DOHH2 (cell line): ENCODE measurements at regions not wholly inside any gene's neighbourhood (a gene's known extent, or its start where the extent isn't known, plus 50 kb on each side); places are given as distances from the start of the nearest gene placed in this dataset.

ENCODE experiments used
- H3F3A ChIP-seq: fragments of 200-600 bp; sonication (generic), shearing (Covaris generic); 2 replicates; pipeline ENCODE4 v1.6.0; 2016; ENCODE audit warnings: antibody characterized with exemption, mild to moderate bottlenecking; ENCODE audit not compliant: control insufficient read depth, insufficient read depth
- H3K27ac ChIP-seq: fragments of 200-600 bp; sonication (generic); 2 replicates; pipeline ENCODE4 v1.5.1; 2014; ENCODE audit warnings: low read depth, mild to moderate bottlenecking, low read length, moderate library complexity
- H3K27me3 ChIP-seq: fragments of 200-600 bp; sonication (generic); 2 replicates; pipeline ENCODE4 v1.6.1; 2014; ENCODE audit warnings: mild to moderate bottlenecking, low read length, mixed read lengths; ENCODE audit not compliant: control insufficient read depth
- H3K36me3 ChIP-seq: fragments of 200-600 bp; sonication (generic); 2 replicates; pipeline ENCODE4 v1.6.1; 2014; ENCODE audit warnings: mild to moderate bottlenecking, low read length, moderate library complexity, mixed read lengths; ENCODE audit not compliant: control insufficient read depth
- H3K4me1 ChIP-seq: fragments of 200-600 bp; sonication (generic); 2 replicates; pipeline ENCODE4 v1.6.1; 2014; ENCODE audit warnings: mild to moderate bottlenecking, low read length, mixed read lengths; ENCODE audit not compliant: control insufficient read depth
- H3K4me2 ChIP-seq: fragments of 200-600 bp; sonication (generic); 2 replicates; pipeline ENCODE4 v1.6.0; 2014; ENCODE audit warnings: mild to moderate bottlenecking, low read length, moderate library complexity
- H3K4me3 ChIP-seq: fragments of 200-600 bp; sonication (generic); 2 replicates; pipeline ENCODE4 v1.5.1; 2014; ENCODE audit warnings: mild to moderate bottlenecking, low read length, mixed read lengths
- H3K79me2 ChIP-seq: fragments of 200-600 bp; sonication (generic); 2 replicates; pipeline ENCODE4 v1.6.1; 2014; ENCODE audit warnings: mild to moderate bottlenecking, low read length, mixed read lengths; ENCODE audit not compliant: control insufficient read depth
- H3K9me2 ChIP-seq: fragments of 200-600 bp; sonication (generic); replicated peaks from 2 replicates; pipeline ENCODE4 v1.6.1; 2014; ENCODE audit warnings: mild to moderate bottlenecking, low read length, mixed read lengths; ENCODE audit not compliant: control insufficient read depth
- H3K9me3 ChIP-seq: fragments of 200-600 bp; sonication (generic); 2 replicates; pipeline ENCODE4 v1.6.1; 2014; ENCODE audit warnings: antibody characterized with exemption, low read length, mixed read lengths; ENCODE audit not compliant: control insufficient read depth, insufficient read depth
- H4K20me1 ChIP-seq: fragments of 200-600 bp; sonication (generic); 2 replicates; pipeline ENCODE4 v1.6.0; 2014; ENCODE audit warnings: low read depth, mild to moderate bottlenecking, antibody characterized with exemption, low read length, moderate library complexity; ENCODE audit not compliant: control insufficient read depth, insufficient read depth
- CTCF ChIP-seq: fragments of 200-600 bp; sonication (generic); IDR thresholded peaks from one replicate; pipeline ENCODE4 v1.5.1; 2014; ENCODE audit warnings: antibody characterized with exemption, mild to moderate bottlenecking, low read depth, low read length; ENCODE audit not compliant: poor library complexity, severe bottlenecking
- EZH2phosphoT487 ChIP-seq: fragments of 200-600 bp; sonication (generic); IDR thresholded peaks from 2 replicates; pipeline ENCODE4 v1.6.1; 2017; ENCODE audit warnings: borderline replicate concordance, mild to moderate bottlenecking, antibody characterized with exemption, low read length, moderate library complexity, mixed read lengths

GRCh38 chr2:144137272-144137671 lies 382.6 kb downstream of the ZEB2 start:
- Histone ChIP-seq H3K79me2 (no peaks in the 10 kb centered on the region), H3K9me2 (no peaks in the 10 kb centered on the region), H4K20me1 (no peaks in the 10 kb centered on the region), H3K36me3 (no peaks in the 10 kb centered on the region; the same call in 1 of the 2 replicates), H3K4me1 (no peaks in the 10 kb centered on the region), H3K4me3 (no peak overlapping the region), H3K27ac (no peak overlapping the region), H3K9me3 (no peaks in the 10 kb centered on the region), H3K27me3 (no peaks in the 10 kb centered on the region), H3F3A (peaks cover 3% of the 10 kb centered on the region; the same call in 1 of the 2 replicates), H3K4me2 (no peak overlapping the region)
- TF ChIP-seq CTCF (no peak), EZH2phosphoT487 (no peak)

GRCh38 chr2:144136297-144137010 lies 383.5 kb downstream of the ZEB2 start:
- H3K36me3 ChIP-seq, result no peaks in the 10 kb centered on the region; the same call in 1 of the 2 replicates
- no peaks in the 10 kb centered on the region for H3K27me3 ChIP-seq
- no peak overlapping the region for H3K4me3 ChIP-seq
- TF ChIP-seq CTCF (no peak), EZH2phosphoT487 (no peak)
- peaks cover 3% of the 10 kb centered on the region; the same call in 1 of the 2 replicates for H3F3A ChIP-seq
- H3K4me1 ChIP-seq, result no peaks in the 10 kb centered on the region
- H3K27ac ChIP-seq, result no peak overlapping the region
- no peak overlapping the region for H3K4me2 ChIP-seq
- H4K20me1 ChIP-seq, result no peaks in the 10 kb centered on the region
- H3K9me3 ChIP-seq, result no peaks in the 10 kb centered on the region
- no peaks in the 10 kb centered on the region for H3K79me2 ChIP-seq
- H3K9me2 ChIP-seq, result no peaks in the 10 kb centered on the region

- H3K27me3 ChIP-seq, result no peaks in the 10 kb centered on the region
- no peak overlapping the region for H3K27ac ChIP-seq
Measured at GRCh38 chr2:144133936-144134665, 385.8 kb downstream of the ZEB2 start.

More at GRCh38 chr2:144133936-144134665, 385.8 kb downstream of the ZEB2 start:
- no peaks in the 10 kb centered on the region for H3K9me3 ChIP-seq
- no peaks in the 10 kb centered on the region for H4K20me1 ChIP-seq
- H3F3A ChIP-seq, result peaks cover 3% of the 10 kb centered on the region; the same call in 1 of the 2 replicates
- no peaks in the 10 kb centered on the region; the same call in 1 of the 2 replicates for H3K36me3 ChIP-seq
- no peaks in the 10 kb centered on the region for H3K9me2 ChIP-seq
- H3K4me3 ChIP-seq, result no peak overlapping the region
- H3K79me2 ChIP-seq, result no peaks in the 10 kb centered on the region
- TF ChIP-seq EZH2phosphoT487 (no peak), CTCF (no peak)
- no peaks in the 10 kb centered on the region for H3K4me1 ChIP-seq
- H3K4me2 ChIP-seq, result no peak overlapping the region
